ENCODE measurements at regions not wholly inside any gene's neighbourhood (a gene's known extent, or its start where the extent isn't known, plus 50 kb on each side); places are given as distances from the start of the nearest gene placed in this dataset.

DNA sequence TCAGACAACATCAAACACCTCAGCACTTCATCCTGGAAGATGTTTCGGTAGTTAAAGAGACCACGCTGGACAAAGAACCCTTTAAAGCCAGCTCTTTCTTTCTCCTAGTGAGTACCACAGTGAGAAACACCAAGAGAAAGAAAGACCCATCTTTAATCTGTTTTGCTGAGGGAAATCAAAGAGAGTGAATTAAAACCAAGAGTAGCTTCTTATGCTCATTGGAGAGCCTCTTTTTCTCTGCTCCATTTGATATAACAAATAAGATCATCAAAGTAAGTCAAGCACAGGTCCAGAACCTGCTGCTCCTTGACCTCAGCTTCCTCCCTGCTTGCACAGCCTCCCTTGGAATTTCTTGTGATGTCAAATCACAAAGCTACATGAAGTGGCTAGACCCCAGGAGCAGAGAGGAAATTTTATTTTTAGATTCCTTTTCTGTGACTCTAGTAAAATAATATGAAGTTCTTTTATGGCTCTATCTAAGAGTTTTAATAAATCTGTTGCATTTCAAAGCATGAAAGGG is 436.4 kb downstream of the C3orf38 start:
- TF ChIP-seq PAX8 (IDR thresholded peaks at IDR 0.05) = no peak
- TF ChIP-seq, protein P1, sequence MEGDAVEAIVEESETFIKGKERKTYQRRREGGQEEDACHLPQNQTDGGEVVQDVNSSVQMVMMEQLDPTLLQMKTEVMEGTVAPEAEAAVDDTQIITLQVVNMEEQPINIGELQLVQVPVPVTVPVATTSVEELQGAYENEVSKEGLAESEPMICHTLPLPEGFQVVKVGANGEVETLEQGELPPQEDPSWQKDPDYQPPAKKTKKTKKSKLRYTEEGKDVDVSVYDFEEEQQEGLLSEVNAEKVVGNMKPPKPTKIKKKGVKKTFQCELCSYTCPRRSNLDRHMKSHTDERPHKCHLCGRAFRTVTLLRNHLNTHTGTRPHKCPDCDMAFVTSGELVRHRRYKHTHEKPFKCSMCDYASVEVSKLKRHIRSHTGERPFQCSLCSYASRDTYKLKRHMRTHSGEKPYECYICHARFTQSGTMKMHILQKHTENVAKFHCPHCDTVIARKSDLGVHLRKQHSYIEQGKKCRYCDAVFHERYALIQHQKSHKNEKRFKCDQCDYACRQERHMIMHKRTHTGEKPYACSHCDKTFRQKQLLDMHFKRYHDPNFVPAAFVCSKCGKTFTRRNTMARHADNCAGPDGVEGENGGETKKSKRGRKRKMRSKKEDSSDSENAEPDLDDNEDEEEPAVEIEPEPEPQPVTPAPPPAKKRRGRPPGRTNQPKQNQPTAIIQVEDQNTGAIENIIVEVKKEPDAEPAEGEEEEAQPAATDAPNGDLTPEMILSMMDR (IDR thresholded peaks at IDR 0.05 in 2 of 3, conservative IDR thresholded peaks at IDR 0.05 in 1 of 3; ENCODE audit: control insufficient read depth in 2 of 3, extremely low read depth in 1 of 3, insufficient read depth in 1 of 3, low read depth in 3 of 3, low read length in 3 of 3) = no peak
- TF ChIP-seq REST (IDR thresholded peaks at IDR 0.05; ENCODE audit: low read depth, low read length) = no peak
- TF ChIP-seq BACH1 (IDR thresholded peaks at IDR 0.05; ENCODE audit: borderline replicate concordance) = no peak
- no peak for TF ChIP-seq SMAD1 (IDR thresholded peaks at IDR 0.05; ENCODE audit: low read depth, partially characterized antibody)
- TF ChIP-seq SIX5 (IDR thresholded peaks at IDR 0.05; ENCODE audit: low read depth, low read length, severe bottlenecking) = no peak
- TF ChIP-seq PML (IDR thresholded peaks at IDR 0.05; ENCODE audit: low read length) = no peak
- no peak for TF ChIP-seq ZNF274 (IDR thresholded peaks at IDR 0.05; ENCODE audit: insufficient read depth, insufficient read length)

All from GM12878 (cell line).